K562 (cell line): ENCODE measurements at regions not wholly inside any gene's neighbourhood (a gene's known extent, or its start where the extent isn't known, plus 50 kb on each side); places are given as distances from the start of the nearest gene placed in this dataset.

Experiments
- ATAC-seq: fragments of 200-7000 bp; cut with Tn5 transposase; 3 replicates; pipeline ENCODE4 v1.9.1; 2020; ENCODE audit warnings: moderate library complexity
- BruUV-seq: library from RNA; stranded (reverse); fragments of 400-500 nt; replicated peaks from 2 replicates; lab custom pipeline; 2021; lab: Mats Ljungman, UMichigan
- CTCF ChIA-PET: fragments of 300-600 bp; formaldehyde crosslinking; extraction: SDS; loops from one replicate; lab custom pipeline; 2021; ENCODE audit warnings: low intra/inter-chr PET ratio; lab: Yijun Ruan, JAX
- POLR2A ChIA-PET: fragments of 300-600, 350-650 bp; sonication (Branson Sonifier 250); formaldehyde crosslinking; extraction: SDS; loops from one replicate; lab custom pipeline; 2021; ENCODE audit warnings: antibody characterized with exemption, inconsistent platforms; lab: Yijun Ruan, JAX
- DNase-seq, 4 experiments: peaks; one replicate each; pipeline versions ENCODE4 v3.0.0 to v3.0.0-alpha.2; 2011 to 2018; ENCODE audit warnings: low spot score in 3 of 4, mixed read lengths in 3 of 4; ENCODE audit errors: extremely low read depth in 1 of 4
- FAIRE-seq: peaks from 2 replicates; lab custom pipeline; 2011; peaks lifted over from hg19 to GRCh38; lab: Jason Lieb, UNC
- H2AFZ ChIP-seq: 2 replicates; pipeline ENCODE4 v1.6.0; 2011; ENCODE audit warnings: low read depth, low read length, control low read depth, inconsistent platforms
- H3K27ac ChIP-seq: fragments of 200-600 bp; 3 replicates; pipeline ENCODE4 v1.8.0; 2011; ENCODE audit warnings: low read depth, mild to moderate bottlenecking, control low read depth, inconsistent platforms, low read length, moderate library complexity, mixed read lengths; ENCODE audit errors: extremely low read depth
- H3K27me3 ChIP-seq, 2 experiments: fragments of 300-600 bp in 1 of 2; 2 replicates in 1 of 2; 3 replicates in 1 of 2; pipeline versions ENCODE4 v1.6.0 to v1.8.0; 2011; ENCODE audit warnings: inconsistent platforms in 2 of 2, low read length in 2 of 2, mild to moderate bottlenecking in 1 of 2, mixed read lengths in 1 of 2, moderate library complexity in 1 of 2; ENCODE audit not compliant: control insufficient read depth in 2 of 2, insufficient read depth in 2 of 2
- H3K36me3 ChIP-seq: fragments of 300-600 bp; 3 replicates; pipeline ENCODE4 v1.8.0; 2011; ENCODE audit warnings: mild to moderate bottlenecking, low read length, inconsistent platforms; ENCODE audit not compliant: control insufficient read depth, insufficient read depth
- H3K4me1 ChIP-seq, 2 experiments: fragments of 200-600 bp in 1 of 2; replicated peaks in 1 of 2; 2 replicates in 1 of 2; 3 replicates in 1 of 2; pipeline versions ENCODE4 v1.5.1 to v1.8.0; 2011; ENCODE audit warnings: inconsistent platforms in 2 of 2, low read length in 2 of 2, mild to moderate bottlenecking in 1 of 2, mixed read lengths in 1 of 2, moderate library complexity in 1 of 2; ENCODE audit not compliant: control insufficient read depth in 2 of 2, insufficient read depth in 2 of 2
- H3K4me2 ChIP-seq: 2 replicates; pipeline ENCODE4 v1.6.1; 2011; ENCODE audit warnings: low read length, control low read depth, inconsistent platforms, mixed read lengths; ENCODE audit not compliant: insufficient read depth
- H3K4me3 ChIP-seq: fragments of 200-600 bp; sonication (generic), shearing (Covaris generic); 2 replicates; pipeline ENCODE4 v1.5.1; 2016; ENCODE audit warnings: control low read depth, inconsistent platforms
- H3K79me2 ChIP-seq: fragments of 200-600 bp; 3 replicates; pipeline ENCODE4 v1.8.0; 2011; ENCODE audit warnings: low read length, inconsistent platforms; ENCODE audit not compliant: control insufficient read depth, insufficient read depth
- H3K9ac ChIP-seq, 2 experiments: 2 replicates each; pipeline versions ENCODE4 v1.6.0 to v1.6.1; 2011; ENCODE audit warnings: low read depth in 2 of 2, low read length in 2 of 2, control low read depth in 1 of 2, inconsistent platforms in 1 of 2, mild to moderate bottlenecking in 1 of 2, mixed read lengths in 1 of 2; ENCODE audit not compliant: insufficient read depth in 1 of 2
- H3K9me1 ChIP-seq: one replicate; pipeline ENCODE4 v1.6.0; 2011; ENCODE audit warnings: inconsistent platforms, mild to moderate bottlenecking, low read length, moderate library complexity; ENCODE audit not compliant: control insufficient read depth, insufficient read depth
- H3K9me3 ChIP-seq: replicated peaks from 2 replicates; pipeline ENCODE4 v1.5.1; 2011; ENCODE audit warnings: low read depth, low read length, inconsistent platforms; ENCODE audit not compliant: control insufficient read depth, insufficient read depth
- H4K20me1 ChIP-seq: replicated peaks from 2 replicates; pipeline ENCODE4 v1.6.1; 2011; ENCODE audit warnings: low read length, inconsistent platforms, mixed read lengths; ENCODE audit not compliant: control insufficient read depth, insufficient read depth
- ARID3A ChIP-seq: IDR thresholded peaks from 2 replicates; pipeline ENCODE4 v1.6.1; 2012; ENCODE audit warnings: low read depth, low read length, improper control_type of control experiment, borderline replicate concordance
- BACH1 ChIP-seq: fragments of 200-800 bp; sonication (Bioruptor generic); IDR thresholded peaks from 2 replicates; pipeline ENCODE4 v1.6.1; 2016; ENCODE audit warnings: missing genetic modification characterization, missing compliant biosample characterization
- CAMTA2 ChIP-seq: fragments of 250-450 bp; sonication (Bioruptor Pico); conservative IDR thresholded peaks from 2 replicates; pipeline ENCODE4 v1.5.1; 2022
- CBX1 ChIP-seq: sonication (generic); IDR thresholded peaks from 2 replicates; pipeline ENCODE4 v1.6.1; 2016; ENCODE audit warnings: antibody characterized with exemption, low read depth, mild to moderate bottlenecking
- CREB3L1 ChIP-seq: fragments of 450-650 bp; IDR thresholded peaks from 2 replicates; pipeline ENCODE4 v1.6.1; 2014; ENCODE audit warnings: low read depth, mild to moderate bottlenecking, moderate library complexity, borderline replicate concordance
- ETS2 ChIP-seq: IDR thresholded peaks from 2 replicates; pipeline ENCODE4 v1.6.1; 2016; ENCODE audit warnings: borderline replicate concordance, missing genetic modification characterization, mild to moderate bottlenecking, moderate library complexity, missing compliant biosample characterization; ENCODE audit not compliant: poor library complexity, severe bottlenecking
- GATAD2A ChIP-seq: fragments of 450-650 bp; IDR thresholded peaks from 2 replicates; pipeline ENCODE4 v1.6.1; 2017
- MEIS2 ChIP-seq: fragments of 450-650 bp; IDR thresholded peaks from 2 replicates; pipeline ENCODE4 v1.6.1; 2014; ENCODE audit warnings: mild to moderate bottlenecking; ENCODE audit not compliant: partially characterized antibody
- NR2F6 ChIP-seq: fragments of 450-650 bp; formaldehyde crosslinking; IDR thresholded peaks from 2 replicates; pipeline ENCODE4 v1.4.0; 2020; ENCODE audit warnings: mild to moderate bottlenecking
- RNF2 ChIP-seq: sonication (generic); IDR thresholded peaks from 2 replicates; pipeline ENCODE4 v1.6.1; 2016
- SMAD2 ChIP-seq: fragments of 150-350 bp; IDR thresholded peaks from 2 replicates; pipeline ENCODE4 v1.6.1; 2014; ENCODE audit warnings: low read depth, mild to moderate bottlenecking, low read length
- SREBF1 ChIP-seq: fragments of 150-350 bp; IDR thresholded peaks from 2 replicates; pipeline ENCODE4 v1.6.1; 2014; ENCODE audit warnings: antibody characterized with exemption, low read depth, low read length, borderline replicate concordance
- TSC22D4 ChIP-seq: fragments of 450-650 bp; IDR thresholded peaks from 2 replicates; pipeline ENCODE4 v1.6.1; 2016; ENCODE audit warnings: missing genetic modification characterization, missing biosample characterization, control low read depth
- ZBTB5 ChIP-seq: fragments of 450-650 bp; IDR thresholded peaks from 2 replicates; pipeline ENCODE4 v1.6.1; 2017; ENCODE audit warnings: antibody characterized with exemption
- ZNF511 ChIP-seq: sonication (generic); formaldehyde crosslinking; IDR thresholded peaks from 2 replicates; pipeline ENCODE4 v1.8.0; 2022; ENCODE audit warnings: mild to moderate bottlenecking, missing genetic modification reagents
- ZNF589 ChIP-seq: fragments of 200-800 bp; sonication (Bioruptor generic); IDR thresholded peaks from 2 replicates; pipeline ENCODE4 v1.6.1; 2016; ENCODE audit warnings: low read depth, missing genetic modification characterization, missing compliant biosample characterization
- WGBS: fragments of 100-300 bp; shearing (Covaris generic); methylation state at CpG from one replicate; pipeline ENCODE4 v1.1.6; 2016; ENCODE audit warnings: low coverage, mixed read lengths; ENCODE audit not compliant: insufficient coverage; ENCODE audit errors: missing lambda C conversion rate; 5-methylcytosine and 5-hydroxymethylcytosine counted together
- in situ Hi-C: fragments of 300-500 bp; cut with MboI; formaldehyde crosslinking; loops from 4 replicates; pipeline ENCODE4 v1.15.0; 2018; ENCODE audit warnings: inconsistent platforms, mixed read lengths
- intact Hi-C: fragments of 100-400 bp; cut with micrococcal nuclease; formaldehyde crosslinking; loops from 2 replicates; pipeline ENCODE4 v1.14.2; 2022

- TF ChIP-seq MEIS2 (no peak), ZNF511 (CRISPR knock-in tag) (no peak)
Observed at GRCh38 chr17:56656701-56657327, 63.3 kb downstream of the NOG start (continued).

GRCh38 chr17:56658648-56659047 lies 65.1 kb downstream of the NOG start:
- Histone ChIP-seq H3K4me1 (no peaks in the 10 kb centered on the region), H3K36me3 (no peaks in the 10 kb centered on the region), H3K27ac (no peak overlapping the region), H3K9ac (no peak overlapping the region), H3K4me2 (no peak overlapping the region), H3K9me3 (no peaks in the 10 kb centered on the region), H3K79me2 (no peaks in the 10 kb centered on the region), H4K20me1 (0 out of 2 replicates have a peak, but pooled peaks cover 3% of the 10 kb centered on the region), H3K27me3 (no peaks in the 10 kb centered on the region; a peak in 1 of 5 replicates), H2AFZ (no peak overlapping the region), H3K9me1 (no peaks in the 10 kb centered on the region), H3K4me3 (no peak overlapping the region)
- ChIA-PET CTCF (no interaction called here), POLR2A (interaction anchor here (0.6 kb wide), 1 partner anchor 18 kb away, joined by 3 read pairs; no protein-coding TSS in a partner anchor)
- DNase-seq: peak in 2 of 4 experiments; percentile 29 to 46
- intact Hi-C loops (no loop called here), in situ Hi-C loops (no loop called here)
- FAIRE-seq: no peak
- no peak for ATAC-seq
- no TSS peak for BruUV-seq
- WGBS: 2% methylated on average over 5 of the region's 5 CpGs
- TF ChIP-seq ARID3A (no peak), BACH1 (tag) (no peak), SREBF1 (no peak), NR2F6 (no peak), ETS2 (no peak), ZBTB5 (no peak), CBX1 (no peak), ZNF589 (no peak), SMAD2 (no peak), CAMTA2 (no peak), RNF2 (no peak), CREB3L1 (no peak), TSC22D4 (no peak), GATAD2A (no peak)
